ENCODE measurements at regions not wholly inside any gene's neighbourhood (a gene's known extent, or its start where the extent isn't known, plus 50 kb on each side); places are given as distances from the start of the nearest gene placed in this dataset.

DNA sequence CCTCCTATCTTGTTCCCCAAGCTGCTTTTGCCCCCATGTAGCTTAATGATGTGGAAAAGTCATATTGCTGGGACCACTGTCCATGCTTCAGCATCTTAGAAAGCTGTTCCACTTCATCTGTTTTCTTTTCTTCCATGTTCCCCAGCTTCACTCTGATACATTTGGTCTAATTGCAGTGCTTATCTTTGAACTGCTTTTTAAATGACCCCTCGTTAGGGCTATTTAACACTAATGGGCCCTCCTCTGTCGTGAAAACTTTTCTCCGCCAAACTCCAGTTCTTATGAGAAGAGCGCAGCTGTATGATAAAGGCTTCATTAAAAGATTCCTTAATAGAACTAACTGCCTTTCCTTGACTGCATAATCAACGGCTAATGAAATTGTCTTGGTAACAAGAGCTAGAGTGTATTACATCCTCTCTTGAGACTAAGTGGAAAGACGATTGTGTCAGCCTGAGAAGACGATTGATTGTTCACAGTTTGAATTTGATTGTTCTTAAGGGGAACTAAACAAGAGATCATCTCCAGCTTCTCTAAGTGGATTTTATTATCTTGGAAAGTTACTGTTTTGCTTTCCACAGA is 165.0 kb upstream of the MTNR1B start:
- no peak for DNase-seq (ENCODE audit: low spot score)
- in situ Hi-C loops (cut with MboI; ENCODE audit: low pct_unique_long_range_greater_than_20kb, low sequenced_read_pairs, unreplicated experiment), result no loop called here
- TF ChIP-seq, protein P1, sequence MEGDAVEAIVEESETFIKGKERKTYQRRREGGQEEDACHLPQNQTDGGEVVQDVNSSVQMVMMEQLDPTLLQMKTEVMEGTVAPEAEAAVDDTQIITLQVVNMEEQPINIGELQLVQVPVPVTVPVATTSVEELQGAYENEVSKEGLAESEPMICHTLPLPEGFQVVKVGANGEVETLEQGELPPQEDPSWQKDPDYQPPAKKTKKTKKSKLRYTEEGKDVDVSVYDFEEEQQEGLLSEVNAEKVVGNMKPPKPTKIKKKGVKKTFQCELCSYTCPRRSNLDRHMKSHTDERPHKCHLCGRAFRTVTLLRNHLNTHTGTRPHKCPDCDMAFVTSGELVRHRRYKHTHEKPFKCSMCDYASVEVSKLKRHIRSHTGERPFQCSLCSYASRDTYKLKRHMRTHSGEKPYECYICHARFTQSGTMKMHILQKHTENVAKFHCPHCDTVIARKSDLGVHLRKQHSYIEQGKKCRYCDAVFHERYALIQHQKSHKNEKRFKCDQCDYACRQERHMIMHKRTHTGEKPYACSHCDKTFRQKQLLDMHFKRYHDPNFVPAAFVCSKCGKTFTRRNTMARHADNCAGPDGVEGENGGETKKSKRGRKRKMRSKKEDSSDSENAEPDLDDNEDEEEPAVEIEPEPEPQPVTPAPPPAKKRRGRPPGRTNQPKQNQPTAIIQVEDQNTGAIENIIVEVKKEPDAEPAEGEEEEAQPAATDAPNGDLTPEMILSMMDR (IDR thresholded peaks at IDR 0.05; ENCODE audit: extremely low read depth, insufficient read depth, missing control alignments), result no peak

DNA sequence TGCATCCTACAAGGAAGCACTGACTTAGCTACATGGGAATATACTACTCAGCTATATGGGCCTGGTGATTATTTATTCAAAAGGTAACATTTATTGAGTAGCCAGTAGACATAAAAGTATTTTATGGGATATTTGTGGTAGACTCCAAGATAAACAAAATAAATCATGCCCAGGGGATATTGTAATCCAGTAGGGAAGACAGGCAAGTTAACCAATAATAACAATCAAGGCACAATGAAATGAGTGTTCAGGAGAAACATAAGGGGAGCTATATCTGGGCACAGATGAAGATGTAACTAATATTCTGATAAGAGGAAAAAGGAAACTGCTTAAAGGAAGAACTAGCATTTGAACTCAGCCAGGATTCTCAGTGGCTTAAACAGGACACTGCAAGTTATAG is 161.4 kb upstream of the MTNR1B start:
- DNase-seq (ENCODE audit: low spot score), result no peak
- TF ChIP-seq, protein P1 (IDR thresholded peaks at IDR 0.05; ENCODE audit: extremely low read depth, insufficient read depth, missing control alignments), result no peak
- in situ Hi-C loops (cut with MboI; ENCODE audit: low pct_unique_long_range_greater_than_20kb, low sequenced_read_pairs, unreplicated experiment), result no loop called here

DNA sequence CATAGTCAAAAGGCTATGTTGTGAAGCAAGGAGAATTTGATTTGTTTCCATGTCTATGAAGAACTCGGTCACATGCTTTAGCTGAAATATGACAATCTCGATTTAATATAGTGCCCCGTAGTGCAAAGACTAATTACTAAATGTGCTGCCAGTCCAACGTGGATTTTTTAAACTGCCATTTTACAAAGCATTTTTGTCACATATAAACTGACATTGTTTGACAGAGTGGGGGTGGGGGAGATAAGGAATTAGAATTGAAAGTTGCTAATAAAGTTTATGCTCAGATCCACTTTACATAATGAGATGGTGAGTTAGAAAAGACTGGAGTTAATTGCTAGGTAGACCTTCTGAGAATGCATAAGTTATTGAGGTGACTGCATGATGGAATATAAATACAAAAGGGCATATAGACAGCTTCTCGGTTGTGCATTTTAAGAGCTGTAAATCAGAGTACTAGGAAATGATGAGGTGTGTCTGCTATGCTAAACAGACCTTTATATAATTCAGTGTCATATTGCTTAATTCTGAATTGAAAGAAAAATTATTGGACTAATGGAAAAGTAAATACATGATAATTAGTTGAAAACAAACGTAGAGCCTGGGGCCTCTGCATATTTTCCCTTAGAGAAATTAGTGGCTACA is 158.9 kb upstream of the MTNR1B start:
- in situ Hi-C loops (cut with MboI; ENCODE audit: low pct_unique_long_range_greater_than_20kb, low sequenced_read_pairs, unreplicated experiment), result no loop called here
- no peak for DNase-seq (ENCODE audit: low spot score)
- TF ChIP-seq, protein P1 (IDR thresholded peaks at IDR 0.05; ENCODE audit: extremely low read depth, insufficient read depth, missing control alignments), result no peak

DNA sequence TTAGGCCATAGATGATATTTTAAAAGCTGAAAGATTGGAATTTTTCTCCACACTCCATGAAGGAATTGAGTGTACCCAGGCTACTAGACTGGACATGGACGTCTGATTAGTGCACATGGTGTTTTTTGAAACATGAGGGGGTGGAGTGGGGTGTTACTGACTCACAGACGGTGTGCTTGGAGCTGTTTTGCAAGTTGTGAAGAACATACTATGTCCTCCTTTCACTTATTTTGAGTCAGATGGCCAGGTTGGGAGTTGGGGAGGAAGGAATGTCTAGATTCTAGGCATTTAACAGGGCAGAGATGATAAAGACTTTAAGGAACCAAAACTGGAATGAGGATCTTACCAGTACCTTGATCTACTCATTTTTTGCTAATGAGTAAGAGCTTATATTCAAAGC is 158.1 kb upstream of the MTNR1B start:
- DNase-seq (ENCODE audit: low spot score), result no peak
- in situ Hi-C loops (cut with MboI; ENCODE audit: low pct_unique_long_range_greater_than_20kb, low sequenced_read_pairs, unreplicated experiment), result no loop called here
- TF ChIP-seq, protein P1 (IDR thresholded peaks at IDR 0.05; ENCODE audit: extremely low read depth, insufficient read depth, missing control alignments), result no peak

DNA sequence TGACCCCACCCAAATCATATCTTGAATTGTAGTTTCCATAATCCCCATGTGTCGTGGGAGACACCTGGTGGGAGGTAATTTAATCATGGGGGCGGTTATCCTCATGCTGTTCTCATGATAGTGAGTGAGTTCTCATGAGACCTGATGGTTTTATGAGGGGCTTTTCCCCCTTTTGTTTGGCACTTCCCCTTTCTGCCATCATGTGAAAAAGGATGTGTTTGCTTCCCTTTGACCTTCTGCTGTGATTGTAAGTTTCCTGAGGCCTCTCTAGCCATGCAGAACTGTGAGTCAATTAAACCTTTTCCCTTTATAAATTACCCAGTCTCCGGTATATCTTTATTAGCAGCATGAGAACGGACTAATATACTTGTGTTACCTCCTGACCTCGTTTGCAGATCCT is 156.6 kb upstream of the MTNR1B start:
- TF ChIP-seq, protein P1 (IDR thresholded peaks at IDR 0.05; ENCODE audit: extremely low read depth, insufficient read depth, missing control alignments), result no peak
- DNase-seq (ENCODE audit: low spot score), result no peak
- in situ Hi-C loops (cut with MboI; ENCODE audit: low pct_unique_long_range_greater_than_20kb, low sequenced_read_pairs, unreplicated experiment), result no loop called here

DNA sequence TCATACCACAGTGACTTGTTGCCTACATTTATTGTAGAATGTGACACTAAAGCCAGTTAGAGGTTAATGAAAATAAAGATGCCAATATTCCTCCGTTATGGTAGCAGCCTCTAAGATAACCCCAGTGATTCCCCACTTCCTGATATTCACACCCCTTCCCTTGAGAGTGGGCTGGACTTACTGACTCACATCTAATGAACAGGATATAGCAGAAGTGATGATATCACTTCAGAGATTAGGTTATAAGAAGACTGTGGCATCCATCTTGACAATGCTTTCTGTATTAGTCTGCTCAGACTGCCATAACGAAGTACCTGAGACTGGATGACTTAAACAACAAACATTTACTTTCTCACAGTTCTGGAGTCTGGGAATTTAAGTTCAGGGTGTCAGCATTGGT is 149.6 kb upstream of the MTNR1B start:
- TF ChIP-seq, protein P1 (IDR thresholded peaks at IDR 0.05; ENCODE audit: extremely low read depth, insufficient read depth, missing control alignments), result no peak
- no peak for DNase-seq (ENCODE audit: low spot score)
- in situ Hi-C loops (cut with MboI; ENCODE audit: low pct_unique_long_range_greater_than_20kb, low sequenced_read_pairs, unreplicated experiment), result no loop called here
